Upper lobe of right lung (tissue), 1 donor: ENCODE measurements at regions not wholly inside any gene's neighbourhood (a gene's known extent, or its start where the extent isn't known, plus 50 kb on each side); places are given as distances from the start of the nearest gene placed in this dataset.

Experiments used
- ATAC-seq: fragments of 200-7000 bp; cut with Tn5 transposase; one replicate; pipeline ENCODE4 v1.9.1; 2020; ENCODE audit warnings: mild to moderate bottlenecking, moderate library complexity
- DNase-seq: peaks from one replicate; pipeline ENCODE4 v3.0.0-alpha.2; 2020
- H3K27ac ChIP-seq: fragments of 200-600 bp; one replicate; pipeline ENCODE4 v1.8.0; 2022
- H3K27me3 ChIP-seq: fragments of 200-600 bp; one replicate; pipeline ENCODE4 v1.8.0; 2022; ENCODE audit warnings: mild to moderate bottlenecking
- H3K36me3 ChIP-seq: fragments of 200-600 bp; one replicate; pipeline ENCODE4 v1.8.0; 2022
- H3K4me1 ChIP-seq: fragments of 200-600 bp; one replicate; pipeline ENCODE4 v1.8.0; 2022
- H3K4me3 ChIP-seq: fragments of 200-600 bp; one replicate; pipeline ENCODE4 v1.8.0; 2022; ENCODE audit warnings: mild to moderate bottlenecking
- H3K9me3 ChIP-seq: fragments of 200-600 bp; one replicate; pipeline ENCODE4 v1.8.0; 2022
- intact Hi-C: fragments of 100-400 bp; cut with DNase I; formaldehyde crosslinking; loops from one replicate; pipeline ENCODE4 v1.11.0; 2022
- TF ChIP-seq, protein P1 (sequence below): fragments of 200-600 bp; IDR thresholded peaks from one replicate; pipeline ENCODE4 v1.8.0; 2022; ENCODE audit warnings: antibody characterized with exemption
- donor health status: DM: no; HTN: yes; CAD: no; lungs with severe emphysema.

DNA sequence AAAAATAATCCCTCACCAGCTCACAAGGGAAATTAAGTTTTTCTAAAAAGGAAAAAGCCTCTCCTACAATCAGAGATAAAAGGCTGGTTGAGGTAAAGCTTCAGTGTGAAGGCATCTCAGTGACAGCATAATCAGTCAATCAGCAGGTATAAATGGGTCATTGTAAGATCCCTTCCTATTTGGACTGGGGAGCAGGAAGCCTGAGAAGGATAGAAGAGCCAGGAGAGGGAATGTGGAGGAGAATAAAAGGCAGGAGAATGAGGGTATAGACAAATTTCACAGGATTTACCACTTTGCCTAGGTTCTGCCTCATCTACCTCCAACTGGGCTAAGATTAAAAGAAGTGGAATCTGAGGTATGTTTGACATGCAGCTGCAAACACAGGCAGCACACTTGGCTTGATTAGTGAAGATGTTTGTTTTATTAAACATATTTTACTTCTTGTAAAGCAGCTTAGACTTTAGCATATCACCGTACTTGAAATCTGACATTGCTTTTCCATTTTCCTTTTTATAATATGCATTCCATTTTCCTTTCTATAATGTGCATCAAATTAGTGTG lies 479.1 kb upstream of the USP15 start:
- ATAC-seq (no peak), DNase-seq (no peak)
- Histone ChIP-seq H3K4me1 (no peaks in the 10 kb centered on the region), H3K27ac (no peak overlapping the region), H3K4me3 (no peak overlapping the region), H3K36me3 (no peaks in the 10 kb centered on the region), H3K27me3 (no peaks in the 10 kb centered on the region), H3K9me3 (no peaks in the 10 kb centered on the region)
- TF ChIP-seq, protein P1, sequence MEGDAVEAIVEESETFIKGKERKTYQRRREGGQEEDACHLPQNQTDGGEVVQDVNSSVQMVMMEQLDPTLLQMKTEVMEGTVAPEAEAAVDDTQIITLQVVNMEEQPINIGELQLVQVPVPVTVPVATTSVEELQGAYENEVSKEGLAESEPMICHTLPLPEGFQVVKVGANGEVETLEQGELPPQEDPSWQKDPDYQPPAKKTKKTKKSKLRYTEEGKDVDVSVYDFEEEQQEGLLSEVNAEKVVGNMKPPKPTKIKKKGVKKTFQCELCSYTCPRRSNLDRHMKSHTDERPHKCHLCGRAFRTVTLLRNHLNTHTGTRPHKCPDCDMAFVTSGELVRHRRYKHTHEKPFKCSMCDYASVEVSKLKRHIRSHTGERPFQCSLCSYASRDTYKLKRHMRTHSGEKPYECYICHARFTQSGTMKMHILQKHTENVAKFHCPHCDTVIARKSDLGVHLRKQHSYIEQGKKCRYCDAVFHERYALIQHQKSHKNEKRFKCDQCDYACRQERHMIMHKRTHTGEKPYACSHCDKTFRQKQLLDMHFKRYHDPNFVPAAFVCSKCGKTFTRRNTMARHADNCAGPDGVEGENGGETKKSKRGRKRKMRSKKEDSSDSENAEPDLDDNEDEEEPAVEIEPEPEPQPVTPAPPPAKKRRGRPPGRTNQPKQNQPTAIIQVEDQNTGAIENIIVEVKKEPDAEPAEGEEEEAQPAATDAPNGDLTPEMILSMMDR = no peak
- intact Hi-C loops = no loop called here

DNA sequence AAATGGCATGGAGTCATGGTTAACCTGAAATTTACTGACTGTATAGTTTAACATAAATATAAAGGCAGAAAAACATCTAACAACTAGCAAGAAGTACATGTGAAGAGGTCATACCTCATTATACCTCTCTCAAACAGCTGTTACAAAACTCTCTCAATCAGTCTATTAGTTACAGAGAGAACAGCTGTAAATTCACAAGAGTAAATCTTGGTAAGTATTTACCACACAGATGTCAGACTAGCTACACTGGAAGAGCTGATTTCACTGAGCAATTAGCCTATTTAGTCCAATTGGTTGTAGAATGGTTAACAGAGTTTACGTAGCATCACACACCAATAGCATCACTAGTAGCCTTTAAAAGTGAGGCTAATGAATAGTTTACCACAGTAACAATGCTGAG lies 463.4 kb upstream of the USP15 start:
- ATAC-seq (no peak), DNase-seq (no peak)
- Histone ChIP-seq H3K9me3 (no peaks in the 10 kb centered on the region), H3K36me3 (no peaks in the 10 kb centered on the region), H3K4me3 (no peak overlapping the region), H3K27me3 (no peaks in the 10 kb centered on the region), H3K4me1 (no peaks in the 10 kb centered on the region), H3K27ac (no peak overlapping the region)
- TF ChIP-seq, protein P1 = no peak
- intact Hi-C loops = no loop called here

DNA sequence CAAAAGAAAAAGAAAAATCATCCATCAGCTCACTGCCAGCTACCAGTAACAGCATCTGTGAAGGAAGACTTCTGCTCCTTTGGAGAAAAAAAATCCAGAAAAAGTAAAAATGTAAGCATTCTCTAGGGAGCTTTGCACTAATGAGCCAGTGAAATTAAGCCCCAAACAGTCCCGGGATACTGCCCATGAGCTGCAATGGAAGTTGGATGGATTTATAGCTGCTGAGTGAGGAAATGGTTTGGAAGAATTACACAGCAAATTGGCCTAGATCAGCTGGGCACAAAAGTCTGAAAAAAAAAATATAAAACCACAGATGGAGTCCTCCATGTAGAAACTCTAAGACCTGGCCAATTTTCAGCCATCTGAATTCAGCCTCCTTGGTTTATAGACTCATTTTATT lies 462.9 kb upstream of the USP15 start:
- TF ChIP-seq, protein P1 = no peak
- intact Hi-C loops = no loop called here
- no peaks in the 10 kb centered on the region for H3K4me1 ChIP-seq
- no peak overlapping the region for H3K4me3 ChIP-seq
- no peak overlapping the region for H3K27ac ChIP-seq
- no peak for DNase-seq
- ATAC-seq = no peak
- no peaks in the 10 kb centered on the region for H3K9me3 ChIP-seq
- H3K36me3 ChIP-seq = no peaks in the 10 kb centered on the region
- no peaks in the 10 kb centered on the region for H3K27me3 ChIP-seq

- Histone ChIP-seq H3K9me3 (no peaks in the 10 kb centered on the region), H3K27ac (no peak overlapping the region), H3K4me1 (no peaks in the 10 kb centered on the region), H3K36me3 (no peaks in the 10 kb centered on the region), H3K27me3 (no peaks in the 10 kb centered on the region), H3K4me3 (no peak overlapping the region)
- intact Hi-C loops = no loop called here
- TF ChIP-seq, protein P1 = no peak
- no peak for DNase-seq
- ATAC-seq = no peak
Observed at GRCh38 chr12:61798778-61799177, 461.4 kb upstream of the USP15 start.

DNA sequence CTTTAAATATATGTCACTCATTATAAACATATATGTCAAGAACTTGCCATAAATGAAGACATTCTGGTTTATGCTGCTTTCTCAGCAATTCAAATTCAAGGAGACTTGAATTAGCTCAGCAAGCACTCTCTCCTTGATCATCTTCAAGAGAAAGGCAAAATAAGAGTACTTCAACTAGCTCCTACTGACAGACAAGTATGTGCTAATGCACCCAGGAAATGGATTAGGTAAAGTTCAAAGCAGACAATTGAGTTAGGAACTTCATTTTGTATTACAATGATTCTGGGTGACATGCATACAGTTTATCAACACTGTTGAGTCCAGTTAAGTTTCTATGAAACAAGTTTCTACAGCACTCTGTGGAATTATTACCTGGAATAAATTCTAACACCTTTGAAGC lies 455.9 kb upstream of the USP15 start:
- H3K4me1 ChIP-seq = no peaks in the 10 kb centered on the region
- ATAC-seq = no peak
- H3K27ac ChIP-seq = no peak overlapping the region
- no peaks in the 10 kb centered on the region for H3K9me3 ChIP-seq
- H3K36me3 ChIP-seq = no peaks in the 10 kb centered on the region
- H3K4me3 ChIP-seq = no peak overlapping the region
- TF ChIP-seq, protein P1 = no peak
- H3K27me3 ChIP-seq = no peaks in the 10 kb centered on the region
- intact Hi-C loops = no loop called here
- no peak for DNase-seq

DNA sequence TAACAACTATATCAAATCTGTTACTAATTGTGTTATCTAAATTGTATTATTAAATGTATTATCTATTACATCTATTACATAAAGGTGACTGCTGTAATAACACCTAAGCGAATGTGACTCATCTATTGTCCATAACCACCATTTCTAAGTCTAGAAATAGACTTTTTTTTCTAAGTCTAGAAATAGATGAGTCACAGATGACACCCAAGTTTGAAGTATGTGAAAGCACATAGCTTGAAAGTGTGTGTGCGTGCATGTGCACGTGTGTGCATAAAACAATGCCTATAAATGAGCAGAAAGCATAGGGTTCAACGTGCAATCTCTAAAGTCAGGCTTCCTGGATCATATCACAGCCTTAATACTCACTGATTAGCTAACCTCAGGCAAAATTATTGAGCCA lies 451.3 kb upstream of the USP15 start:
- Histone ChIP-seq H3K27ac (no peak overlapping the region), H3K9me3 (no peaks in the 10 kb centered on the region), H3K4me3 (no peak overlapping the region), H3K27me3 (no peaks in the 10 kb centered on the region), H3K4me1 (no peaks in the 10 kb centered on the region), H3K36me3 (no peaks in the 10 kb centered on the region)
- intact Hi-C loops = no loop called here
- DNase-seq = no peak
- no peak for ATAC-seq
- TF ChIP-seq, protein P1 = no peak
